HK-2 (cell line): ENCODE measurements at regions not wholly inside any gene's neighbourhood (a gene's known extent, or its start where the extent isn't known, plus 50 kb on each side); places are given as distances from the start of the nearest gene placed in this dataset.

Experiments used
- DNase-seq: peaks from one replicate; pipeline ENCODE4 v3.0.0-alpha.2; 2018; ENCODE audit not compliant: unreplicated experiment

DNA sequence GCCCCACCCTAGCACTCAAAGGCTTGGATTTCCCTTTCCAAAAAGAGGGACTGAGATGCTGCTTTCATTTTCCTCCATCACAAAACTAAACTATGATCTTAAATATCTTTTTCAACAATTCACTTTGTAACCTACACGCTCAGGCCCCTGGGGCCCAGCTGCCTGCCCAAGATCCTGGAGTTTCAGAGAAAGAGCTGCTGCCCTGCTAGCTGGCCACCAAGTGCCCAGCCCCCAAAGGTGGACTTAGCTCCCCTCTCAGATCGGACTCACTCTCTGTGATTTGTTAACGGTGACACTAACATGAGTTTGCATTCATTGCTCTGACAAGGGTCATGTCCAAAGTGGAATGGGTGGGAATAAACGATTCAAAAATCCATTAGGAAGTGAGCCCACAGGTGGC lies 119.6 kb upstream of the SMAD3 start:
- DNase-seq: no peak

DNA sequence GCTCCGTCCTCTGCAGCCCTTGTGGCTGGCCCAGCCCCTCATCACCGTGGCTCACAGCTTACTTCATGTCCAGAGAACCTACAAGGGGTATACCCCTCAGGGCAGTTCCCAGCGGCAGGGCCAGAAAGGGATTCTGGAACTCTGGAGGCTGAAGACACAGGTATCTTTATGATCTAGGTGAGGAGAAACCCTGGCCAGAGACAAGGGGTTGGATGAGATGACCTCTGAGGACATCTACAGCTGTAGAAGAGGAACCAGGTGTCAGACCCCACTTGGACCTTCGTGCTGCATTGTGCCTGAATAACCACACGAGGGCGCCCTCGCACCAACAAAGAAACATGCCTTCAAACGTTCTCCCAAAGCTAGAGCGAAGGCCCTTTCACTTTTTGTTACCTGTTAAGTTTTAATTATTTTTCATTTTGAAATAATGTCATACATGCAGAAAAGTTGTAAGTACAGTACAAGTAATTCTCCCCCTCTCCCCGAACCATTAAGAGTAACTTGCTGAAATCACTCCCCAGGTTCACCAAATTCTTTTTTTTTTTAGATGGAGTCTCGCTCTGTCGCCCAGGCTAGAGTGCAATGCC lies 118.7 kb upstream of the SMAD3 start:
- DNase-seq: peak; percentile 68

DNA sequence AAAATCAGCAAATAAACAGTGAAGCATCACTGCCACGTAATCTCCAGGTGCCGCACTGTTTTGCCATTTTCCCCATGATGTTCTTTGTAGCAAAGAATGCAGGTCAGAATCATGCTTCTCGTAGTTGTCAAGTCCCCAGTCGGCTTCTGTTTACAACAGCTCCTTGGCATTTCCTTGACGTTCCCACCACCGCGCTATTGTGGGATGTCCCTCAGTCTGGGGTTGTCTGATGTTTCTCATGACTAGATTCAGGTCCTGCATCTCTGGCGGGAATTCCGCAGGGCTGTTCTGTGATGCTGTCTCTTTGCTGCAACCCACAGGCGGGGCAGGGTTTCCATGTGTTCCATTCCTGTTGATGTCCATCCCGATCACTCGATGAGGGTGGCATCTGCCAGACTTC lies 117.9 kb upstream of the SMAD3 start:
- no peak for DNase-seq

- no peak for DNase-seq
Measured at GRCh38 chr15:66948294-66948693, 117.1 kb upstream of the SMAD3 start.

- no peak for DNase-seq
Measured at GRCh38 chr15:66950114-66950513, 115.3 kb upstream of the SMAD3 start.

- no peak for DNase-seq
Measured at GRCh38 chr15:66951531-66952320, 113.7 kb upstream of the SMAD3 start.

DNA sequence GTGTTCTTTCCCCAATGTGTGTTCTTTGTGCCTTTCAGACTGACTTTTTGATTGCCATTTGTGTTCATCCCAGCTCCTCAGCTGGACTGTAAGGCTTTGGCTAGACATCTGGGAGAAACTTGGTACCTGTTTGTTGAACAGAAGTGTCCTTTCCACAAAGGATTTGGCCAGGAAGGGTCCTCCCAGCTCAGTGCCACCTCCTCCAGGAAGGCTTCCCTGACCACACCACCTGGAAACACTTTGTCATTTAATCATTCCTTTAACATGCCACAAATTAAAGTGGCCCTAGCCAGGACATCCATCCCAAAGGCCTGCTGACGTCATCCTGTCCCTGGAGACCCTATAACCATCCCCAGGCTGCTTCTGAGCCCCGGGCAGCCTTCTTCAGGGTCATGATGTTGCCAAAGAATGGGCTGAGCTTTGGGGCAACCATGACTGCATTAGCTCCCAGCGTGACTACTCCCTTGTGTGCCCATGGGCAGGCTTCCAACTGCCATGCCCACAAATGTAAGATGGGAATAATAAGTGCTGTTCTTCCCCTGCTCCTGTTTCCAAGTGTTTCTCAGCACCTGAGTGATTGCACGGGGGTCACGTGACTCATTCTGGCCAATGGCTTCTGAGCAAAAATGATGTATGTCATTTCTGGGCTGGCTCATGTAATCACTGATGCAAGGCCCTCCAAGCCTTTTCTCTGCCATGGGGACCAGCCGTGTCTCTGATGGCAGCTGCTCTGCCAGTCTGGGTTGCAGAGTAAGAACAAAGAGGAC lies 112.5 kb upstream of the SMAD3 start:
- DNase-seq: no peak

DNA sequence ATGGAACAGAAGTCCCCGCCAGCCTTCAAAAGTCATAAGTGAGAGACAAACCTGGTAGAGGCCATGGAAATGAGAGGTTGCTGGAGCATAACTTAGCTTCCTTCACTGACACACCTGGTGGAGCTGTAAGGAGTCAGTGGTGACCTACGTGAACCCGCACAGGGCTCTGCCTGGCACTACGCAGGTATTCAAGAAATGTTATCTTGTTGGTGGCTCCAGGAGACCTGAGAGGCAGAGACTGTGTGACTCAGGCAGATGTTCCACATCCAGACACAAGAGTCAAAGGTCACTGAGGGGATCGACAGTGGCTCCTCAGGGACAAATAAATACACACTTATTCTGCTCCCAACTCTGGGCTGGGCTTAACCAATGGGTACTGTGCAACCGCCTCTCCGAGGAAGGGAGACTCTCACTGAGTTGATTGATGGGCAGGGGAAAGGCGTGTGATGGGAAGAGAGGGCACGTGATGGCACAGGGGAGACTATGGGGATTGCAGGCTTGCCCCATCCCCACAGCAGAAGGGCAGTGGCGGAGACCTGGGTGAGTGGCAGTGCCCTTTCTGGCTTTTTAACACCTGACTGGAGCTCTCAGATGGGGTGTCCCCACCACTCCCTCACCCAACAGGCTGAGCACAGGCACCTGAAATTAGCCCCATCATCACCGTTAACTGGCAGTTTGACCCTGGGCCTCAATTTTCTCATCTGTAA lies 111.7 kb upstream of the SMAD3 start:
- DNase-seq: no peak

GRCh38 chr15:66954601-66955000 lies 110.8 kb upstream of the SMAD3 start:
- DNase-seq: no peak

GRCh38 chr15:66955001-66955516 lies 110.3 kb upstream of the SMAD3 start:
- DNase-seq: no peak

DNA sequence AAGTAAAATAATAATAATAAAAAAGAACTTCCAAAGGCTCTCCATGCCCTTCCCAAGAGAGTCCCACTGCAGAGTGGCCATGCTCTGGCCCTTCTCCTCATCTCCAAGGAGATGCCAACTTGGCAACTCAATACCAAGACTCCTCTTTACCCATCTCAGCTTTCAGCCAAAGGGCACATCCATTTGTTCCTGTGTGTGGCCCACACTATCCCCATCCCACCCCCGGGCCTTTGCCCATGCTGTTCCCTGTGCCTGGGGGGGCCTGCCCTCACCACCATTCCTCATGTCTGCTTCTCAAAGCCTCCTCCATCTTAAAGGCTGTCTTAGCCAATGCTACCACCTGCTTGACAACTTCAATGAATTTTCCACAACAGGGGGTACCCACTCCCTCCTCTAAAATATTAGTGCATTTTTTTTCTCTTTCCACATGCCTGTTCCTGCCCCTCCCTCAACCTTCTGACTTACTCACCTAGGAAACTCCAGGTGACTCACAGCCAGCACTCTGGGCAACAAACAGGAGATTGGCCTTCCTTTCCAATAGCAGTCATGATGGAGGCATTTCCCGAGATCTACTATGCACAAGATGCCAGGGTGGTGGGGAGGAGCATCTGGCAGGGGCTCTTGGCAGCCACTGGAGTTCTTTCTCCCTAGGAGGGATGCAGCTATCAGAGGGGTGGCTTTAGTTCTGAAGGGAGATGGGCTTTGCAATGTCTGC lies 109.4 kb upstream of the SMAD3 start:
- peak; percentile 48 for DNase-seq

GRCh38 chr15:66956672-66957430 lies 108.6 kb upstream of the SMAD3 start:
- no peak for DNase-seq

GRCh38 chr15:66957431-66957720 lies 108.0 kb upstream of the SMAD3 start:
- DNase-seq: no peak

- DNase-seq: no peak
Measured at GRCh38 chr15:66959066-66959465, 106.3 kb upstream of the SMAD3 start.

DNA sequence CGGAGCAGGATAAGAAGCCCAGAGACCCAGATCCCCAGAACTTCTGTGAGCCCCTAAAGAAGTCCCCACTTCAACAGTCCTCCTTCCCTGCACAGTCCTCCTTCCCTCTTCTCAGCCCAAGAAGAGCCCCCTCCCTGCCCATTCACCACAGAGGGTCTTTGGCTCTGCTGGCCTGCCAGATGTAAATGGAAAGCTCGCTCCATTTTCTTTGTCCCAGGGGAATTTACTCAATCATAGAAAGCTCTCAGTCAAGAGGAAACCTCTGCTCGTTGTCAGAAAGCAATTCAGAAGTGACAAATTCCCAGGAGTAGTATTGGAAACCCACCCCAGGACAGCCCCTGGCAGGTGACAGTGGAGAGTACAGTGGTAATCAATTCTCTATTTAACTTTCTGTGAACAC lies 105.5 kb upstream of the SMAD3 start:
- no peak for DNase-seq

GRCh38 chr15:66960519-66960918 lies 104.9 kb upstream of the SMAD3 start:
- no peak for DNase-seq

DNA sequence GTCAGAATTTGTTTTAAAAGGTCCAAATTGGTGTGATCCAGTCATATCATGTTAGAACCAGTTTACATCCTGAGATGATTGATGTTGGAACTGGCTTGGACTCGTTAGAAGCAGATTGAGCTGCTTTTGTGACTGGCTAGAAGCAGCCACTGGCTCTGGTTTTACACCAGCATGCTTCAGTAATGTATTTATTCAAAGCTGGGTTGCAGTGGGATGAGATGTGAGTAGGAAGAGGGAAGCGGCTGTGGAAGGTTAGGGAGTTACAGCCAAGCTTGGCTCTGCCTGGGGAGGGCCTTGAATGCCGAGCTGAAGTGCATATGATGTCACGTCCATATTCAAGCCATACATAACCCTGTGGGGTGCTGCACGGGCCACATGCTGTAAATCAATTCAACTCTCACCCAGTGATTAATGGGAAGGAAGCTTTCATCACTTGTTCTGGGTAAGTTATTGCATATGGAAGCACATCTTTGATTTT lies 104.0 kb upstream of the SMAD3 start:
- DNase-seq: no peak

DNA sequence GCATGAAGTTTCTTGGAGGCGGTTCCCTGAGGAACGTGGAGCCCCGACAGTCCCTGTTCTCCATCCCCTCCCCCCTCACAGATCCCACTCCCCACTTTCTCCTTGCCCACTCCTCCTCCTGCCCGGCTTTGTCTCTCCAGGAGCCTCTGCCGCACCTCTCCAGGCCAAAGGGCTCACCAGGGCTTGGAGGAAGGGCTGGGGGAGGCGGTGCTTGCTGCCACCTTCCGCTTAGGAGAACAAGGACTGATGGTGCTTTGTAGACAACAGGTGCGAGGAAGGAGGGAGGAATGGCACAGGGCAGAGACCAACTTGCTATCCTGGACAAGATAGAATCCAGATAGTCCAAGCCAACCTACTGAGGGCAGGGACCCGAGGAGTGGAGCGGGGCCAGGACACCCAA lies 103.5 kb upstream of the SMAD3 start:
- DNase-seq: no peak

GRCh38 chr15:66962522-66962921 lies 102.9 kb upstream of the SMAD3 start:
- DNase-seq: no peak

GRCh38 chr15:66963084-66963483 lies 102.3 kb upstream of the SMAD3 start:
- no peak for DNase-seq

DNA sequence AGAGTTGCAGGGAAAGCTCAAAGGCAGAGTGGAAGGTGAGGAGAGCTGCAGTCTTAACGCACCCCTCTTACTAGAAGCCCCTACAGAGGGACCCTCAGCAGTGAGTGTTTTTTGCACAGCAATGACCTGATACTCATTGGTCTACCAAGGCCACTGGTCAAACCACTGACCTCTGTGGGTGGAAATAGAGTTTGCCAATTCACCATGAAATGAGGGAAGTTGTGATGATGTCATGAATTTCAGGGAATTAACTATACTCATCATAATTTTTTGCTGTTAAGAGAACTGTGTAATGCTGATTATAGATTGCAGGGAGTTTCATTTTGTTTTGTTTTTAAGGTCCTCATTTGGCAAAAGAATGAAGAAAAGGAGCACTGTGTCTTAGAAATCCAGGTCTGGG lies 101.7 kb upstream of the SMAD3 start:
- no peak for DNase-seq
